ENCODE measurements at regions not wholly inside any gene's neighbourhood (a gene's known extent, or its start where the extent isn't known, plus 50 kb on each side); places are given as distances from the start of the nearest gene placed in this dataset.

GRCh38 chr2:60612033-60612432 is 58.6 kb upstream of the BCL11A start:
- no peak for TF ChIP-seq CTCF (IDR thresholded peaks at IDR 0.05; ENCODE audit: extremely low read depth, low read depth, low read length)
- no peaks in the 10 kb centered on the region for H3K36me3 ChIP-seq (ENCODE audit: insufficient read depth, low read length)

GRCh38 chr2:60614319-60614718 is 60.9 kb upstream of the BCL11A start:
- Histone ChIP-seq H3K9me3 (ENCODE audit: low read depth, low read length) (no peaks in the 10 kb centered on the region), H3K36me3 (ENCODE audit: insufficient read depth, low read length) (no peaks in the 10 kb centered on the region), H3K27ac (ENCODE audit: low read depth, low read length) (no peak overlapping the region), H4K20me1 (ENCODE audit: insufficient read depth, low read length) (no peaks in the 10 kb centered on the region), H3K4me3 (ENCODE audit: insufficient read depth, low read length) (no peak overlapping the region), H3K79me2 (ENCODE audit: insufficient read depth, low read length) (no peaks in the 10 kb centered on the region), H3K4me1 (ENCODE audit: insufficient read depth, low read length) (no peaks in the 10 kb centered on the region), H2AFZ (ENCODE audit: low read length) (no peak overlapping the region), H3K4me2 (ENCODE audit: insufficient read depth, low read length) (no peak overlapping the region), H3K27me3 (ENCODE audit: insufficient read depth, low read length) (no peaks in the 10 kb centered on the region)
- no peak for TF ChIP-seq CTCF (IDR thresholded peaks at IDR 0.05; ENCODE audit: extremely low read depth, low read depth, low read length)
- no peak for DNase-seq (ENCODE audit: insufficient read length, low spot score, missing footprints)

More at GRCh38 chr2:60612033-60612432, 58.6 kb upstream of the BCL11A start:
- no peak overlapping the region for H3K4me3 ChIP-seq (ENCODE audit: insufficient read depth, low read length)
- no peak overlapping the region for H3K4me2 ChIP-seq (ENCODE audit: insufficient read depth, low read length)
- H3K27ac ChIP-seq (ENCODE audit: low read depth, low read length): no peak overlapping the region
- no peaks in the 10 kb centered on the region for H3K9me3 ChIP-seq (ENCODE audit: low read depth, low read length)
- H4K20me1 ChIP-seq (ENCODE audit: insufficient read depth, low read length): no peaks in the 10 kb centered on the region
- no peaks in the 10 kb centered on the region for H3K4me1 ChIP-seq (ENCODE audit: insufficient read depth, low read length)
- no peak for DNase-seq (ENCODE audit: insufficient read length, low spot score, missing footprints)
- no peaks in the 10 kb centered on the region for H3K27me3 ChIP-seq (ENCODE audit: insufficient read depth, low read length)
- no peaks in the 10 kb centered on the region for H3K79me2 ChIP-seq (ENCODE audit: insufficient read depth, low read length)
- no peak overlapping the region for H2AFZ ChIP-seq (ENCODE audit: low read length)

GRCh38 chr2:60621688-60622429 is 68.4 kb upstream of the BCL11A start:
- Histone ChIP-seq H2AFZ (ENCODE audit: low read length) (no peak overlapping the region), H3K36me3 (ENCODE audit: insufficient read depth, low read length) (no peaks in the 10 kb centered on the region), H3K27ac (ENCODE audit: low read depth, low read length) (no peak overlapping the region), H4K20me1 (ENCODE audit: insufficient read depth, low read length) (no peaks in the 10 kb centered on the region), H3K79me2 (ENCODE audit: insufficient read depth, low read length) (no peaks in the 10 kb centered on the region), H3K4me3 (ENCODE audit: insufficient read depth, low read length) (no peak overlapping the region), H3K9me3 (ENCODE audit: low read depth, low read length) (no peaks in the 10 kb centered on the region), H3K4me2 (ENCODE audit: insufficient read depth, low read length) (no peak overlapping the region), H3K4me1 (ENCODE audit: insufficient read depth, low read length) (no peaks in the 10 kb centered on the region), H3K27me3 (ENCODE audit: insufficient read depth, low read length) (no peaks in the 10 kb centered on the region)
- no peak for DNase-seq (ENCODE audit: insufficient read length, low spot score, missing footprints)
- TF ChIP-seq CTCF (IDR thresholded peaks at IDR 0.05; ENCODE audit: extremely low read depth, low read depth, low read length): no peak

- DNase-seq (ENCODE audit: insufficient read length, low spot score, missing footprints): no peak
- Histone ChIP-seq H3K4me3 (ENCODE audit: insufficient read depth, low read length) (no peak overlapping the region), H4K20me1 (ENCODE audit: insufficient read depth, low read length) (no peaks in the 10 kb centered on the region), H3K27ac (ENCODE audit: low read depth, low read length) (no peak overlapping the region), H3K9me3 (ENCODE audit: low read depth, low read length) (no peaks in the 10 kb centered on the region), H3K79me2 (ENCODE audit: insufficient read depth, low read length) (no peaks in the 10 kb centered on the region), H3K4me2 (ENCODE audit: insufficient read depth, low read length) (no peak overlapping the region), H2AFZ (ENCODE audit: low read length) (no peak overlapping the region), H3K27me3 (ENCODE audit: insufficient read depth, low read length) (no peaks in the 10 kb centered on the region), H3K36me3 (ENCODE audit: insufficient read depth, low read length) (no peaks in the 10 kb centered on the region), H3K4me1 (ENCODE audit: insufficient read depth, low read length) (no peaks in the 10 kb centered on the region)
- no peak for TF ChIP-seq CTCF (IDR thresholded peaks at IDR 0.05; ENCODE audit: extremely low read depth, low read depth, low read length)
These were observed 69.6 kb upstream of the BCL11A start for GRCh38 chr2:60623040-60623439.

Data from osteoblast (primary cell).